UCSD-AML1 (cell line): ENCODE measurements at regions not wholly inside any gene's neighbourhood (a gene's known extent, or its start where the extent isn't known, plus 50 kb on each side); places are given as distances from the start of the nearest gene placed in this dataset.
A peak's percentile ranks its signal among the peaks of the same experiment; 100 is the strongest.

Experiments
- DNase-seq: peaks from one replicate; lab custom pipeline; 2025; ENCODE audit not compliant: unreplicated experiment; lab: John Stamatoyannopoulos, UW

DNA sequence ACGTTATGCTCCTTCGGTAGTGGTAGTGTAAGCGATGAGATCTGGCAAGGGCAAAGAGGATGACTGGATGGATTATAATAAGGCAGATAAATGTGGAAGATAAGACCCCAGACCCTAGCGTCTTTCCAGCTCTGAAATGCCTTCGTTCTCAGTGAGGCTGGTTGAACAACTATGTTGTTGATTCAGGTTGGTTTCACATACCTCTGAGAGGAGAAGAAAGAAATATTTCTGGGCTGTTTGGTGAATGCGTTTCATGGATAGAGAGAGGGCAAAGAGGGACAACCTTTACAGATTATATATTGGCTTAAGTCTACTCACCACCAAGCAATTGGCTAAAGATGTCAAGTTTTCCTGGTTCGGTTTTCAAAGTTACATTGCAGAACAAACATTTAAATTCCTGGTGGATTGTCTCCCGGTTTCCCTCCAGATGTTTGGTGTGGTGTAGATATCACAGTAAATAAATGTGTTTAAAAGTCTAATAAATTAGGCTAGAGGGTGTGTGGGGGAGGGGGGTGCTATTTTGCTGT lies 190.1 kb upstream of the GLI2 start:
- DNase-seq: no peak

DNA sequence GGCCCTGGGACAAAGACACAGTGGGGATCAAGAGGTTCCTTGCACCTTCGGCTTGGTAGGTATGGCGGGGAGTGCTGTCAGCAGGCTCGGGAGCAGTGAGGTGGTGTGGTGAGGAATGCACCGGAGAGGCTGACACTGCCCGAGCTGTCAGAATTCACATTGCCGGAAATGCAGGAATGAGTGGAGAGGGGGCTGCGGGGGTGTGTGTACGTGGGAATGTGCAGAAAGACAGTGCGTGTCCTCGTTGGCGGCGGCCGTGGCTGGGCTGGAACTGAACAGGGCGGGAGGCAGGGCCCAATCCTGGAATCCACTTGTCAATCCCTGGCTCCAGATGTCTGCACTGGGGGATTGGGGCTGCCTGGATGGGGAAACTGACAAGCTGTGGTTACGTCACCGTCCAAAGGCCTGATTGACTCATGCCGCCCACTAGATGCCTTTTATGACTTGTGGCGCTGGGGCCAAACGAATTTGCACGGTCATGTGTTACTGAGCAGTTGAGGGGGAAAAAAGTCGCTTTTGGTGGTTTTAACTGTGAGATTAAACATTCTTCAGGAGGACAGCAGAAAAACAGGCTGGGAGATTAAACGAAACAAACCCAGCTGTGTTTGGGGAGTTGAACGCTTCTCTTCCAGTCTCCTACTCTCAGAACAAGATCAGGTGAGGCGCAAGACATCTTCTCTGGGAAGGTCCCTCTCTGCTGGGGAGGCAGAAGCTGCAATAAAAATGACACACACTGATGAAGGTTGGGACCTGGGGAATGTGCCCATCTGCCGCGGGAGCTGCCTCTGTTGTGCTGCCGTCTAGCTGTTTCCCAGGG lies 189.4 kb upstream of the GLI2 start:
- DNase-seq: no peak

- DNase-seq: no peak
Observed at GRCh38 chr2:120546865-120547390, 188.7 kb upstream of the GLI2 start.

GRCh38 chr2:120547662-120548061 lies 188.0 kb upstream of the GLI2 start:
- DNase-seq: no peak

- no peak for DNase-seq
Observed at GRCh38 chr2:120548627-120549608, 186.8 kb upstream of the GLI2 start.

GRCh38 chr2:120549841-120550240 lies 185.8 kb upstream of the GLI2 start:
- DNase-seq: no peak

DNA sequence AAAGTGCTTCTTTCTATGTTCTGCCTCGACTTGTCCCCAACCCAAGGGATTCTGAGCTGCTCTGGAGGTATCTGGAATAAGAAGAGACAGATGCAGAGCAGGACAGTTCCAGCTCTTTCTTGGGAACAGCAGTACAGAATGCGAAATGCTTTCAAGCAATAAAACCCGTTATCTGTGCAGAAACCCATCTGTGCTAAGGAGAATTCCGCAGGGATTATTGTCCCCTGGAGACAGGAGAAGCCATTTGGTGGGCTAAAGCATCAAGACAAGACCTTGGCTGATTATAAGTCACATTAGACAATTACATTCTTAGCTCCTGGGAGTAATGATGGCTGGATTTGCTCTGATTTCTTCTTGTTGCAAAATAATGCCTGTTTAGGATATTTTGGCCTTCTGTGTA lies 185.4 kb upstream of the GLI2 start:
- DNase-seq: no peak

GRCh38 chr2:120550893-120551446 lies 184.7 kb upstream of the GLI2 start:
- DNase-seq: no peak

GRCh38 chr2:120551522-120551921 lies 184.1 kb upstream of the GLI2 start:
- no peak for DNase-seq

DNA sequence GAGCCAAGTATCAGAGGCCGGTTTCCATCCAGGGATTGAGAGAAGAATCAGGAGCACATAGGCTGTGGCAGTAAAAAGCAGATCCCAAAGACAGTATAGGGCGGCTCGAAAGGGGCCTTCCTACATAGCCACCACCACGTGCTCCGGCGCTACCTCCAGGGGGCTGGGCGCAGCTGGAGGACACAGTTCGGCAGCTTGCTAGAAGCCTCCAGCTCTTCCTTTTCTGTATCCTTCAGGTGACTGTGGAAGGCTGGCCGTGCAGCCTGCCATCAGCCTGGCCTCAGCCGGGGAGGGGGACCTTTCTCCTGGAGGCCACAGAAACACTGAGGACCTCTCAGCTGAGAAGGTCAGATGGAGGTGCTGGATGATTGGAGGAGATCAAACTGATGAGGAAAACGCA lies 183.6 kb upstream of the GLI2 start:
- no peak for DNase-seq

DNA sequence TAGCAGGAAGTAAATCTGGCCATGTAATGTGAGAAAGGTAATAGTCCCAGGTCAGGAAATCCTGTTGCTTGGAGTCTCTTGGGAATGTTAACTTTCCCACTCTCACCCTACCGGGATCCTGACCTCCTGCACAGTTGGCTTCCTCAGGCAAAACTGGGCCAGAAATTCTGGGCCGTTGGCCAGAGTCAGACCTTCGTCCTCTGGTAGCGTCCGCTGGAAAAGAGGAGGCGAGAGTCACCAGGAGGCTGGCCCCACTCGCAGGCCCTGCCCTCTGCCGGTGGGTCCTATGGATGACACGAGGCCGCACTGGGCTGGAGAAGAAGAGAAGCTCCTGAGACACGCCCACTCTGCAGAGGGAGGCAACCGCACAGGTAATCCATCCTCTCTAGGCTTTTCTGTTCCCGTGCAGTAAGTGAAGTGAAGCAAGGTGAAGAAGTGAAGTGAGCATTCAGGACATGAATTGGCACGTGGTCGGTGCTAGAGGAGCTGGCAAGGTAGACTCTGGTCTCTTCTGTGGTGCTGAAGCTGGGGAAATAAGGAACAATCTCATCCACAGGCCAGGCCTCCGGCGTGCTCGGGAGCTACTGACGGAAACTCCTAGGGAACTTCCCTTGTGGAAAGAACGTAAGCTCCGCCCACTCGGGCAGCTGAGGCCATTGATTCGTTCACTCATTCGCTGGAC lies 182.7 kb upstream of the GLI2 start:
- DNase-seq: peak; percentile 20

DNA sequence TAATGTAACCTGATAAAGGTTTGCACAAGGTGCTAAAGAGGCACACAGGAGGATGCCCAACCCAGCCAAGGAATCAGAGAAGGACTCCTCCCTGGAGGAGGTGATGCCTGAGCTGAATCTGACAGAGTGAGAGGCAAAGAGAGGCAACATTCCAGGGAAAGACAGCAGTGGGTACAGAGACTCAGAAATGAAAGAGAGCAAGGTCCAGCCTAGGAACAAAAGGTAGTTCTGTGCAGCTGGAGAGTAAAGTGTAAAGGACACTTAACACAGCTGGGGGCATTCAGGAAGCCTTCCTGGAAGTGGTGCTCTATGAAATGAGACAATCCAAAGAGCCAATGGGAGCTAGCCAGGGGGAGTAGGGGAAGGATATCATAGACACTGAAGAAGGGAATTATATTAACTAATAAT lies 181.0 kb upstream of the GLI2 start:
- DNase-seq: no peak

- no peak for DNase-seq
Observed at GRCh38 chr2:120555092-120555491, 180.6 kb upstream of the GLI2 start.

DNA sequence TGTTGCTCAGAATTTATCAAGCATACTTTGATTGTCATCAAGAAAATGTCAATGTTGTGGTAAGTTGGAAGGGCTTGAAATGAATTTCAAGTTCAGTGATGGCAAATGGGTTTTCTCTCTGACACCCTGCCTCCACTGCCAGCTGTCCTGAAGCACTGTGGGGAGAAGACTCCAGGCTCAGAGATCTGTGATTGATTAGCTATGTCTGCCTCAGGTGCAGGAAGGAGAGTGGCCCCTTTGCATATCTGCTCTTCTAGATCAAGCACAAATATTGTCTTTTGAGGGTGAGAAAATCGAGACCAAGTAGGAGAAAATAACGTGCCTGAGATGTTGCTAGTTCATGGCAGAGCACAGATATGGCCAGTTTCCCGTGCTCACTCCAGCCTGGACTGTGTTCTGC lies 178.8 kb upstream of the GLI2 start:
- no peak for DNase-seq

GRCh38 chr2:120558847-120559246 lies 176.8 kb upstream of the GLI2 start:
- no peak for DNase-seq

GRCh38 chr2:120559401-120559800 lies 176.3 kb upstream of the GLI2 start:
- DNase-seq: no peak

DNA sequence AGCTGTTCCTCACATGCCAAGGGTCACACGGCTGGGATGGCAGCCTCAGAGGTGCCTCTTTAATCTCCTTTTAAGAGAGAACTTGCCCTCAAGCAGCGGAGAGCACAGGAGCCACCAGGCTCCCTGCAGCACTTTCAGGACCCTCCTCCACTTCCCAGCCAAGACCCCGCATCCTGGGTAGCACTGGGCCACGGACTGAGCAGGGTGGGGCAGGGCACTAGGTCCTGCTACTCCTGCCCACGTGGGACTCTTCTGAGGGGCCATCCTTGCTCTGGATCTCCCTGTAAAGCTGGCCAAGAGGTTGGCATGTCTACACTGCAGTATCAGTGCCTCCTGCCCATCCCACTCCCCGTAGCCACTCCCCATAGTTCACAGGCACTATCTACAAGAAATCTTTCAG lies 175.3 kb upstream of the GLI2 start:
- DNase-seq: no peak

GRCh38 chr2:120561379-120562035 lies 174.2 kb upstream of the GLI2 start:
- DNase-seq: no peak

DNA sequence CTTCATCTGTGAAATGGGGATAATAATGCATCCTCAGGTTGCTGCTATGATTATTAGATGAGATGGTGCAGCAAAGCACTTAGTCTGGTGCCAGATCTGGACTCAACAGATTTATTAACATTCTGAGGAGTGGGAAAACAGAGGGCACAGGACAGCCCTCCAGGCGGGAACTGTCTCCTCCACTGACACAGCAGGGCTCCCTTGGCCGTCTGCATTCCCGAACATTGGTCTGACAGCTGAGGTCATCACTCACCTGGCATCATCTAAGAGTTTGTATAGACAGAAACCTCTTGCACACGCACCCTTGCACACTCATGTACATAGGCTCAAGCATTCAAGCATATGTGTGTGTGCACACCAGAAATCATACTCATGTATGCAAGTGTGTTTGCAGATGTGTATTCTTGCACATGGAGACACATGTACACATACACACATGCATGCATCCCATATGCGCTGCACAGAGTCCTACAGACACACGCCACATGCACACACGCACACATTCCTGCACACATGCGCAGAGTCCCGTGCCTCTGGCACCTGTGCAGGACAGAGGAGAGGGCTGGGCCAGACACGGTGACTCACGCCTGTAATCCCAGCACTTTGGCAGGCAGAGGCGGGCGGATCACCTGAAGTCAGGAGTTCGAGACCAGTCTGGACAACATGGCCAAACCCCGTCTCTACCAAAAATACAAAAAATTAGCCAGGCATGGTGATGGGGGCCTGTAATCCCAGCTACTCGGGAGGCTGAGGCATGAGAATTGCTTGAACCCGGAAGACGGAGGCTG lies 173.3 kb upstream of the GLI2 start:
- no peak for DNase-seq
